Esophagus squamous epithelium (tissue), 4 donors: ENCODE measurements at regions not wholly inside any gene's neighbourhood (a gene's known extent, or its start where the extent isn't known, plus 50 kb on each side); places are given as distances from the start of the nearest gene placed in this dataset.

Source experiments
- POLR2A ChIP-seq, 4 donors: fragments of 450-650 bp; IDR thresholded peaks; one replicate each; pipeline ENCODE4 v1.6.1; 2017; ENCODE audit warnings: antibody characterized with exemption in 4 of 4, mild to moderate bottlenecking in 4 of 4, moderate library complexity in 3 of 4
- TF ChIP-seq, protein P1 (sequence below), 6 experiments: fragments of 450-650 bp in 4 of 6; fragments of 200-600 bp in 2 of 6; sonication (generic) in 2 of 6; IDR thresholded peaks; one replicate each; pipeline ENCODE4 v1.5.1; 2016 to 2019; ENCODE audit warnings: antibody characterized with exemption in 6 of 6, mild to moderate bottlenecking in 4 of 6, moderate library complexity in 4 of 6

DNA sequence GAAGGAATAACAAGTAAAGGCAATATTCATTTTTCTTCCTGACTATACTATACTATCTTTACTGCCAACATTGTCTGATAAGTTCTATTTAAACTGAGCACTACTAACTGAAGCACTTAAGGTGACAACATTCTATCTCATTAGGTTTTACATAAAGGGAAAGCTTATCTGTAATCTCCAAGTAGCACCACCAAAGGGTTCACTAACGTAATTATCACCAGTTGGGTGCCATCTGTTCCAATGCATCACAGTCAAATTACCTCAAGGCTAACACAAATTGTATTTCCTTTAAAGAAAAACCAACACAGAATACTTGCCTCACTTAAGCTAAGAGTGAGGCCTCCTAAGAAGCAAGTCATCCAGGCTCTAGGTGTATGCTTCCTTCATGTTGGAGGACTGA, 453.8 kb downstream of the RAP2B start:
- no peak for TF ChIP-seq POLR2A (IDR thresholded peaks at IDR 0.05)
- TF ChIP-seq, protein P1, sequence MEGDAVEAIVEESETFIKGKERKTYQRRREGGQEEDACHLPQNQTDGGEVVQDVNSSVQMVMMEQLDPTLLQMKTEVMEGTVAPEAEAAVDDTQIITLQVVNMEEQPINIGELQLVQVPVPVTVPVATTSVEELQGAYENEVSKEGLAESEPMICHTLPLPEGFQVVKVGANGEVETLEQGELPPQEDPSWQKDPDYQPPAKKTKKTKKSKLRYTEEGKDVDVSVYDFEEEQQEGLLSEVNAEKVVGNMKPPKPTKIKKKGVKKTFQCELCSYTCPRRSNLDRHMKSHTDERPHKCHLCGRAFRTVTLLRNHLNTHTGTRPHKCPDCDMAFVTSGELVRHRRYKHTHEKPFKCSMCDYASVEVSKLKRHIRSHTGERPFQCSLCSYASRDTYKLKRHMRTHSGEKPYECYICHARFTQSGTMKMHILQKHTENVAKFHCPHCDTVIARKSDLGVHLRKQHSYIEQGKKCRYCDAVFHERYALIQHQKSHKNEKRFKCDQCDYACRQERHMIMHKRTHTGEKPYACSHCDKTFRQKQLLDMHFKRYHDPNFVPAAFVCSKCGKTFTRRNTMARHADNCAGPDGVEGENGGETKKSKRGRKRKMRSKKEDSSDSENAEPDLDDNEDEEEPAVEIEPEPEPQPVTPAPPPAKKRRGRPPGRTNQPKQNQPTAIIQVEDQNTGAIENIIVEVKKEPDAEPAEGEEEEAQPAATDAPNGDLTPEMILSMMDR (IDR thresholded peaks at IDR 0.05): no peak
